Activated CD4-positive, alpha-beta T cell treated with anti-CD3 and anti-CD28 coated beads, Interleukin-2, amount 10 ng/mL, durations not matched to agents 24 days and 14 days (primary cell): ENCODE measurements at regions not wholly inside any gene's neighbourhood (a gene's known extent, or its start where the extent isn't known, plus 50 kb on each side); places are given as distances from the start of the nearest gene placed in this dataset.
"Not testable (repeated sequence)": the region's sequence is repeated elsewhere in the genome, so short reads cannot be mapped to it uniquely, and the experiment has no call there.

Experiments
- DNase-seq: peaks from one replicate; pipeline ENCODE4 v3.0.0; 2022
- H3K27ac Mint-ChIP-seq: one replicate; pipeline ENCODE4 v1.8.0; 2022; ENCODE audit warnings: mild to moderate bottlenecking, mixed read lengths
- H3K27me3 Mint-ChIP-seq: one replicate; pipeline ENCODE4 v1.8.0; 2022; ENCODE audit warnings: mixed read lengths
- H3K36me3 Mint-ChIP-seq: one replicate; pipeline ENCODE4 v1.8.0; 2022; ENCODE audit warnings: low read depth, mild to moderate bottlenecking, mixed read lengths
- H3K4me1 Mint-ChIP-seq: one replicate; pipeline ENCODE4 v1.8.0; 2021; ENCODE audit warnings: mixed read lengths
- H3K4me3 Mint-ChIP-seq: one replicate; pipeline ENCODE4 v1.8.0; 2022; ENCODE audit warnings: mild to moderate bottlenecking, moderate library complexity, mixed read lengths
- H3K9me3 Mint-ChIP-seq: one replicate; pipeline ENCODE4 v1.8.0; 2021; ENCODE audit warnings: mixed read lengths
- intact Hi-C: fragments of 100-400 bp; cut with micrococcal nuclease; formaldehyde crosslinking; loops from one replicate; pipeline ENCODE4 v1.15.1; 2023

DNA sequence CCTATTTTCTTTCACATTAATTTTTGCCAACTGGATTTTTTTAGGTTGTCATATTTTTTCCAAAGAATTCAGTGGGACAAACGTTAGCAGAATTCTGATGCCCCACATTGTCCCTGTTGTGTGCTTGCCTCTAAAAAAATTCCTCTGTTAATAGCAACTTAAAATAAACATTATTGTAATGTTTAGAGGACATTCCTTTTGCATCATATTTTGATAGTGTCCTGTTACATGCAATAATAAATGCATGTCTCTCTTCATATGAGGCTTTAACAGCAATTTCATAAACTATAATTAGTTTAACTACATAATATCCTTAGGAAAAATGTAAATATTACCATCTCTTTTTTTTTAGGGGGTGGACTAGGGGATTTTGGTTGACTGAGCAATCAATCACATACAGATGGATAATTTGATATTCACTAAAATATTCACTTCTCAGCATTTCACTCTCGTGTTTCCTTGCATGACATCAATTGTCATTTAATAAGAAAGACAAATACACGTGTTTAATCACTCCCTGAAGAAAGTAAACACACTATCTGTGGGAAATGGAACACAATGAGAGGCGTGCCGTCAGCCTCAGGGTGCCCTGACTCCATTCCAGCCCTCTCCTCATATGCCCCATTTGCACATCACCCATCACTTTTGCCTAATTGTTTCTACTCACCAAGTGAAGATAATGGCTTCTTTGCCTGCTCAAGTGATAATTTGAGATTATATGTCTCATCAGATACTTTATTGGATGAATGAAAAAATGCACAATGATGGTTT, 110.3 kb upstream of the SPATA31A3 start:
- intact Hi-C loops, DNase-seq, H3K9me3 Mint-ChIP-seq, H3K27ac Mint-ChIP-seq, H3K4me1 Mint-ChIP-seq, H3K27me3 Mint-ChIP-seq, H3K36me3 Mint-ChIP-seq, H3K4me3 Mint-ChIP-seq: not testable (repeated sequence)

DNA sequence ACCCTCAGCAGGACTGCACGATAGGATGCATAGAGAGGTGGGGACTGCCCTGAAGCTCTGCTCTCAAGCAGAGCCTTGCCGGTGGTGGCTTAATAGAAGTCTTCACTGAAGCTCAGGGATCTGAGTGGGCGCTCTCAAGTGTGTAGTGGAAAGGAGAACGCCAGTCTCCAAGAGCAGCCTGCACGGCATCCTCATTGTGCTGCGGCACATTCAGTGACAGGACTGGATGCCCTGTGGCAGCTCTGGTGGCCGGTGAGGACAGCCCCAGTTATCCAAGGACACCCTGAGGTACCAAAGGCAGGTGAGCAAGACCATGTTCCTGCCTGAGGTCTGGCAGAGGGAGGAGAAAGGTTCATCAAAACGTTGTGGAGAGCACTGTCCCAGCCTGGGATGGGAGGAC, 98.8 kb upstream of the SPATA31A3 start:
- H3K4me1 Mint-ChIP-seq, intact Hi-C loops, H3K9me3 Mint-ChIP-seq, H3K27me3 Mint-ChIP-seq, H3K4me3 Mint-ChIP-seq, DNase-seq, H3K27ac Mint-ChIP-seq, H3K36me3 Mint-ChIP-seq: not testable (repeated sequence)

DNA sequence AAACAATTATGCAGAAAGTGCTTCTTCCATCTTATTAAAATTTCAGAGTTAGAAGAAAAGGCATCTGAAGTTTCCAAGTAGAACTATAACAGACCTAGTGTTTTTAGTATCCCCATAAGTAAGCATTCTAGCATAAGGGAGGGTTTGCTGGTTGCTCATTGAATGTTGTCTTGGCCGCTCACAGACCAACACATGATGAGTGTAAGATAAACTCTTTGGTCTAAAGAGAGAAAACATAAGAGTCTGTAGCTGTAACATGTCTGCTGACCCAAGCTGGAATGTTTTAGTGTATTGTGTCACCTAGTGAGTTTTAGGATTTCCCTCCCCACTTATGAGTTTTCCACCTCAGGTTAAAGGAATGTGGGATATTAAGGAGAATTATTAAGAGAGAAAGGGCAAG, 94.5 kb upstream of the SPATA31A3 start:
- H3K36me3 Mint-ChIP-seq, H3K27me3 Mint-ChIP-seq, H3K4me3 Mint-ChIP-seq, intact Hi-C loops, H3K9me3 Mint-ChIP-seq, DNase-seq, H3K4me1 Mint-ChIP-seq, H3K27ac Mint-ChIP-seq: not testable (repeated sequence)

DNA sequence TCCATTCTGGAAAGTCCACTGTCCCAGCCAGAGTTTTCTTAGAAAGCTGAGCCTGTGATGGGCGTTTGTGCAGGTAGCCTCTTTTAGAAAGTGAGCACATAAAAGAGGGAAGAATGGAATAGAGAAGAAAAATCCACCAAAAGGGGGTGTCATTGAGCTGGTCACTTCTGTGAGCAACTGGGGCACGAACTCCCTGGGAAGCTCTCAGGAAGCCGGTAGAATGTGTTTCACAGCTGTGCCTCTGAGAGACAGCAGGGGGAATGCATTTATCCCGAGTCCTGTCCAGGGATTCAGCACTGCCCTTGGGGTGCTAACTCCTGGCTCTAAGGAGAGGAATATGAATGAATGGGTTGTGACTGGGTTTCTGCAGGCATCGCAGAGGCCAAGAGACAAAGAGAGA, 73.8 kb upstream of the SPATA31A3 start:
- H3K4me3 Mint-ChIP-seq, H3K27me3 Mint-ChIP-seq, intact Hi-C loops, H3K27ac Mint-ChIP-seq, H3K36me3 Mint-ChIP-seq, H3K4me1 Mint-ChIP-seq, H3K9me3 Mint-ChIP-seq, DNase-seq: not testable (repeated sequence)

DNA sequence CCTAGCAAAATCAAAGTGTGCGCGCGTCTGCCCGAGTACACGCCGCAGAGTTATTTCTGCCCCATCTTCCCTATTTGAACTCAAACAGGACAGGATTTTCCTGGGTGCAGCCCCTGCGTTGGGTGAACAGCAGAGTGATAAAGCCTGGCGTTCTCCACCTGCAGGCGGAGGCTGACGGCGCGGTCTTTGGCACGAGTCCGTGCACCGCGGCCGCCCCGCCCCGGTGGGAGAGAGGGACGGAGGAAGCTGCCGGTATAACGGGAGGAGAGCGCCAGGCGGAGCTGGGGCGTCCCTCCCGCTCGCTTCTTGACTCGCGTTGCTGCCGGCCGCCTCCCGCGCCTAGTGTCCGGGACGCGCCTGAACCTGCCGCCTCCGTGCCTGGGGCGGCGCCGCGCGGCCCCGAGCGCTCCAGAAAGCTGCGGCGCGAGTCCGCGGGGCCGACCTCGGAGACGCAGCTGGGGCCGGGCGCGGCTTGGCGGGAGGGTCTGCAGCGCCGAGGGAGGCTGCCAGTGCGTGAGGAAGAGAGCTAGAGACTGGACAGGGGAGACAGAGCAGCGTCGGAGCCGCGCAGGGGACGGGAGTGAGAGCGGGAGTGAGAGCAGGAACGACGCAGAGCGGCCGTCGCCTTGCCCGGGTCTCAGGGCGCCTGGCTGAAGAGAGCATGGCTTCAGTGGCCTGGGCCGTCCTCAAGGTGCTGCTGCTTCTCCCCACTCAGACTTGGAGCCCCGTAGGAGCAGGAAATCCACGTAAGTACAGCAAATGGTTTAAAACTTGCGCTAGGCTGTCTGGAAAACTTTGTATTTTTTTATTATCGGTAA, 66.8 kb upstream of the SPATA31A3 start:
- intact Hi-C loops, H3K27ac Mint-ChIP-seq, H3K36me3 Mint-ChIP-seq, H3K9me3 Mint-ChIP-seq, H3K4me1 Mint-ChIP-seq, H3K4me3 Mint-ChIP-seq, H3K27me3 Mint-ChIP-seq: not testable (repeated sequence)
- DNase-seq = peak; percentile 55
